A673 (cell line): ENCODE measurements at regions not wholly inside any gene's neighbourhood (a gene's known extent, or its start where the extent isn't known, plus 50 kb on each side); places are given as distances from the start of the nearest gene placed in this dataset.

Experiments
- BruUV-seq: library from RNA; stranded (reverse); fragments of 400-500 nt; replicated peaks from 2 replicates; lab custom pipeline; 2021; lab: Mats Ljungman, UMichigan
- CTCF ChIA-PET: fragments of 300-600 bp; sonication (Branson Sonifier 250); formaldehyde crosslinking; loops from one replicate; lab custom pipeline; 2022; ENCODE audit warnings: antibody characterized with exemption; lab: Charles Lee
- POLR2A ChIA-PET: fragments of 300-600 bp; sonication (Branson Sonifier 250); formaldehyde crosslinking; loops from one replicate; lab custom pipeline; 2022; ENCODE audit warnings: antibody characterized with exemption; ENCODE audit not compliant: low non-redundant PET; lab: Charles Lee
- DNase-seq: peaks from one replicate; pipeline ENCODE4 v3.0.0-alpha.2; 2015; ENCODE audit warnings: low spot score
- H3K27ac ChIP-seq: fragments of 200-600 bp; sonication (generic); 2 replicates; pipeline ENCODE4 v1.5.1; 2016; ENCODE audit warnings: mixed run types, low read depth, mild to moderate bottlenecking, mixed read lengths, antibody characterized with exemption, low read length; ENCODE audit not compliant: poor library complexity, severe bottlenecking
- H3K27me3 ChIP-seq: fragments of 200-600 bp; sonication (generic); replicated peaks from 2 replicates; pipeline ENCODE4 v1.6.1; 2017; ENCODE audit warnings: mixed run types, low read depth, mild to moderate bottlenecking, mixed read lengths, antibody characterized with exemption, low read length; ENCODE audit not compliant: insufficient read depth, poor library complexity
- H3K36me3 ChIP-seq: fragments of 200-600 bp; sonication (generic); 2 replicates; pipeline ENCODE4 v1.6.1; 2016; ENCODE audit warnings: mixed run types, mild to moderate bottlenecking, mixed read lengths, antibody characterized with exemption, low read length; ENCODE audit not compliant: insufficient read depth, poor library complexity, severe bottlenecking
- H3K4me1 ChIP-seq: fragments of 200-600 bp; sonication (generic); 2 replicates; pipeline ENCODE4 v1.6.1; 2017; ENCODE audit warnings: mixed run types, mild to moderate bottlenecking, mixed read lengths, antibody characterized with exemption, low read length; ENCODE audit not compliant: insufficient read depth, poor library complexity, severe bottlenecking
- H3K4me3 ChIP-seq: fragments of 200-600 bp; sonication (generic); 2 replicates; pipeline ENCODE4 v1.5.1; 2016; ENCODE audit warnings: low read depth, mixed run types, mild to moderate bottlenecking, mixed read lengths, low read length; ENCODE audit not compliant: poor library complexity, severe bottlenecking
- H3K9me3 ChIP-seq: fragments of 200-600 bp; sonication (generic); 2 replicates; pipeline ENCODE4 v1.6.1; 2016; ENCODE audit warnings: mixed run types, low read depth, mild to moderate bottlenecking, mixed read lengths, antibody characterized with exemption, low read length; ENCODE audit not compliant: poor library complexity, severe bottlenecking
- CTCF ChIP-seq: fragments of 300-800, 200-600 bp; sonication (generic); conservative IDR thresholded peaks from 2 replicates; pipeline ENCODE4 v1.5.1; 2017; ENCODE audit warnings: low read depth, mild to moderate bottlenecking, antibody characterized with exemption, low read length, moderate library complexity, mixed read lengths
- EZH2 ChIP-seq: fragments of 200-600 bp; sonication (generic); IDR thresholded peaks from 2 replicates; pipeline ENCODE4 v1.6.1; 2017; ENCODE audit warnings: borderline replicate concordance, low read depth, mild to moderate bottlenecking, mixed read lengths, antibody characterized with exemption, low read length; ENCODE audit not compliant: poor library complexity, severe bottlenecking
- intact Hi-C: fragments of 100-400 bp; cut with micrococcal nuclease; formaldehyde crosslinking; loops from one replicate; pipeline ENCODE4 v1.10.0; 2022; ENCODE audit not compliant: unreplicated experiment

GRCh38 chr14:83556746-83557453, 1973.0 kb upstream of the FLRT2 start:
- POLR2A ChIA-PET = no interaction called here
- intact Hi-C loops = no loop called here

GRCh38 chr14:83558946-83559345, 1971.0 kb upstream of the FLRT2 start:
- Histone ChIP-seq H3K36me3 (no peaks in the 10 kb centered on the region), H3K4me3 (no peak overlapping the region), H3K9me3 (no peaks in the 10 kb centered on the region), H3K27me3 (no peaks in the 10 kb centered on the region), H3K4me1 (no peaks in the 10 kb centered on the region), H3K27ac (no peak overlapping the region)
- BruUV-seq = no TSS peak
- POLR2A ChIA-PET = no interaction called here
- DNase-seq = no peak
- intact Hi-C loops = no loop called here
- TF ChIP-seq CTCF = no peak
- no peak for TF ChIP-seq EZH2
- CTCF ChIA-PET = no interaction called here

More at GRCh38 chr14:83556746-83557453, 1973.0 kb upstream of the FLRT2 start:
- TF ChIP-seq CTCF = no peak
- no peak for TF ChIP-seq EZH2
- no peaks in the 10 kb centered on the region for H3K36me3 ChIP-seq
- DNase-seq = no peak
- H3K27me3 ChIP-seq = no peaks in the 10 kb centered on the region
- no peak overlapping the region for H3K27ac ChIP-seq
- CTCF ChIA-PET = no interaction called here
- BruUV-seq = no TSS peak
- no peaks in the 10 kb centered on the region for H3K4me1 ChIP-seq
- H3K9me3 ChIP-seq = no peaks in the 10 kb centered on the region
- H3K4me3 ChIP-seq = no peak overlapping the region

- Histone ChIP-seq H3K9me3 (no peaks in the 10 kb centered on the region), H3K4me3 (no peak overlapping the region), H3K36me3 (no peaks in the 10 kb centered on the region), H3K27me3 (no peaks in the 10 kb centered on the region), H3K27ac (no peak overlapping the region), H3K4me1 (no peaks in the 10 kb centered on the region)
- BruUV-seq = no TSS peak
- no peak for DNase-seq
- POLR2A ChIA-PET = no interaction called here
- CTCF ChIA-PET = no interaction called here
- intact Hi-C loops = no loop called here
- TF ChIP-seq EZH2 (no peak), CTCF (no peak)
Observed at GRCh38 chr14:83559721-83560120, 1970.2 kb upstream of the FLRT2 start.
